Heart right ventricle (tissue), 16 donors: ENCODE measurements at regions not wholly inside any gene's neighbourhood (a gene's known extent, or its start where the extent isn't known, plus 50 kb on each side); places are given as distances from the start of the nearest gene placed in this dataset.

Experiments used
- ATAC-seq, 8 donors: fragments of 200-7000 bp; cut with Tn5 transposase; one replicate each; pipeline ENCODE4 v1.9.1; 2020; ENCODE audit warnings: mild to moderate bottlenecking in 8 of 8, moderate library complexity in 8 of 8, moderate number of reproducible peaks in 1 of 8
- DNase-seq, 2 donors: peaks; one replicate each; pipeline ENCODE4 v3.0.0-alpha.2; 2020
- H3K27ac ChIP-seq, 10 donors: fragments of 200-600 bp; sonication (generic) in 2 of 10; one replicate each; pipeline versions ENCODE4 v1.5.0 to v1.8.0; 2020 to 2022; ENCODE audit warnings: mild to moderate bottlenecking in 3 of 10
- H3K27me3 ChIP-seq, 7 donors: fragments of 200-600 bp; one replicate each; pipeline ENCODE4 v1.8.0; 2021 to 2022; ENCODE audit warnings: mild to moderate bottlenecking in 2 of 7
- H3K36me3 ChIP-seq, 9 donors: fragments of 200-600 bp; sonication (generic) in 1 of 9; one replicate each; pipeline versions ENCODE4 v1.5.0 to v1.8.0; 2020 to 2022; ENCODE audit warnings: mild to moderate bottlenecking in 2 of 9
- H3K4me1 ChIP-seq, 9 donors: fragments of 200-600 bp; sonication (generic) in 1 of 9; one replicate each; pipeline versions ENCODE4 v1.5.0 to v1.8.0; 2020 to 2022; ENCODE audit warnings: mild to moderate bottlenecking in 4 of 9
- H3K4me3 ChIP-seq, 10 donors: fragments of 200-600 bp; sonication (generic) in 2 of 10; one replicate each; pipeline versions ENCODE4 v1.5.0 to v1.8.0; 2020 to 2022; ENCODE audit warnings: mild to moderate bottlenecking in 7 of 10, moderate library complexity in 2 of 10
- H3K9me3 ChIP-seq, 11 donors: fragments of 200-600 bp in 10 of 11; sonication (generic) in 2 of 11; one replicate each; pipeline versions ENCODE4 v1.5.0 to v1.8.0; 2013 to 2022; ENCODE audit warnings: mild to moderate bottlenecking in 2 of 11, control low read depth in 1 of 11, moderate library complexity in 1 of 11
- WGBS, 2 donors: extraction: QIAGEN DNeasy Blood & Tissue Kit; methylation state at CpG; one replicate each; pipeline ENCODE4 v1.1.7; 2013; ENCODE audit warnings: inconsistent platforms in 1 of 2; 5-methylcytosine and 5-hydroxymethylcytosine counted together
- intact Hi-C, 10 donors: fragments of 100-400 bp; cut with DNase I; formaldehyde crosslinking; loops; one replicate each; pipeline versions ENCODE4 v1.11.1 to v1.14.2; 2022
- TF ChIP-seq, protein P1 (sequence below), 9 donors: fragments of 200-600 bp; sonication (generic) in 2 of 9; IDR thresholded peaks; one replicate each; pipeline versions ENCODE4 v1.5.0 to v1.8.0; 2021 to 2022; ENCODE audit warnings: antibody characterized with exemption in 9 of 9, mild to moderate bottlenecking in 5 of 9, moderate library complexity in 1 of 9
- donor health status: Arrhythmogenic right ventricular cardiomyopathy.
- donor health status: ischemic (EF 13 %, LVEDD 7.1; RV severe dilation, severe dysfunction).
- donor health status: healthy with polysubstance abuse.
- donor health status: DM: no; HTN: yes; CAD: no.
- donor health status: DM: no; HTN: no; CAD: no.
- donor health status: ischemic (EF 25% LVEDD 6.9; RV normal size, moderate dysfunction).
- donor health status: ischemic (EF 25% LVEDD 5.7; RV mildly dilated, moderate dysfunction).
- donor health status: healthy.
- donor health status: DM: yes; HTN: yes; CAD: no.
- donor health status: Ischemic cardiomyopathy.
- donor health status: ischemic (EF 35%, LVEDD 5.7; RV mildly dilated, moderate dysfunction).
- donor health status: nonischemic (EF 11% LVEDD 7.7; RV severe dilation, severe dysfunction).
- donor health status: DM: yes; HTN: yes; CAD: no.
- donor health status: PGD.
- donor health status: ischemic (EF 29% LVEDD 5.4; RV normal size, mild dysfunction).
- donor health status: nonischemic (EF 23%, LVEDD 6.1; RV moderate dilation, normal function).

DNA sequence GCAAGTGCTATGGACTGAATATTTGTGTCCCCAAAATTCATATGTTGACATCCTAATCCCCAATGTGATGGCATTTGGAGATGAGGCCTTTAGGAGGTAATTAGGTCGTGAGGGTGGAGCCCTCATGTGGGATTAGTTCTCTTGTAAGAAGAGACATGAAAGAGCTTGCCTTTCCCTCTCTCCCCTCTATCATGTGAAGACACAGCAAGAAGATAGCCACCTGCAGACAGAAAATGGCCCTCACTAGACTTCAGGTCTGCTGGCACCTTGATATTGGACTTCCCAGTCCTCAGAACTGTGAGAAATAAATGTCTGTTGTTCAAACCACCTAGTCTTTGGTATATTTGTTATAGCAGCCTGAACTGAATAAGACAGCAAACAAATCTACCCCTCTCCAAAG is 75.1 kb upstream of the TBX20 start:
- 78 to 88% methylated on average over 1 of the region's 1 CpG for WGBS, 2 donors
- Histone ChIP-seq H3K27me3 (no peaks in the 10 kb centered on the region), H3K27ac (no peak overlapping the region), H3K9me3 (peaks cover 0 to 18% (median 5%) of the 10 kb centered on the region in 11 donors), H3K36me3 (no peaks in the 10 kb centered on the region), H3K4me1 (peaks cover 0 to 26% (median 8%) of the 10 kb centered on the region in 9 donors), H3K4me3 (no peak overlapping the region)
- TF ChIP-seq, protein P1, sequence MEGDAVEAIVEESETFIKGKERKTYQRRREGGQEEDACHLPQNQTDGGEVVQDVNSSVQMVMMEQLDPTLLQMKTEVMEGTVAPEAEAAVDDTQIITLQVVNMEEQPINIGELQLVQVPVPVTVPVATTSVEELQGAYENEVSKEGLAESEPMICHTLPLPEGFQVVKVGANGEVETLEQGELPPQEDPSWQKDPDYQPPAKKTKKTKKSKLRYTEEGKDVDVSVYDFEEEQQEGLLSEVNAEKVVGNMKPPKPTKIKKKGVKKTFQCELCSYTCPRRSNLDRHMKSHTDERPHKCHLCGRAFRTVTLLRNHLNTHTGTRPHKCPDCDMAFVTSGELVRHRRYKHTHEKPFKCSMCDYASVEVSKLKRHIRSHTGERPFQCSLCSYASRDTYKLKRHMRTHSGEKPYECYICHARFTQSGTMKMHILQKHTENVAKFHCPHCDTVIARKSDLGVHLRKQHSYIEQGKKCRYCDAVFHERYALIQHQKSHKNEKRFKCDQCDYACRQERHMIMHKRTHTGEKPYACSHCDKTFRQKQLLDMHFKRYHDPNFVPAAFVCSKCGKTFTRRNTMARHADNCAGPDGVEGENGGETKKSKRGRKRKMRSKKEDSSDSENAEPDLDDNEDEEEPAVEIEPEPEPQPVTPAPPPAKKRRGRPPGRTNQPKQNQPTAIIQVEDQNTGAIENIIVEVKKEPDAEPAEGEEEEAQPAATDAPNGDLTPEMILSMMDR (IDR thresholded peaks at IDR 0.05), result no peak
- intact Hi-C loops, result no loop called here
- ATAC-seq, result no peak
- DNase-seq, result no peak

DNA sequence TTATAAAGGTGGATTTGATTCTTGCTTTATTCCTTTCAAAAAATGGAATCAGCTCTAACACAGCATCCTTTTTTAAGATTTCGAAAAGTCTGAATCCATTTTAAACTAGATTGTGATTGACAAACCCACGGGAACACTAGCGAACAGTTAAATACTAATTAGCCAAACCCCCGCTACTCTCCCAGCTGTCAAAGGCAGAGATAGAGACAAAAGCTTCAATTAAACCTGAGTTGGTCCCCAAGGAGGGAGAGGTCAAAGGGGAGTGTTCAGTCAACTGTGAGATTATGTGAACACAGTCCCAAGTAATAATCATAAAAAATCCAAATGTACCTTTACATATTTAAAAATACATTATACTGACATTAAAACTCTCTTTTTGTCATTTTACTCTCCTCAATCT is 65.7 kb upstream of the TBX20 start:
- Histone ChIP-seq H3K27me3 (no peaks in the 10 kb centered on the region), H3K27ac (no peak overlapping the region), H3K4me1 (no peaks in the 10 kb centered on the region), H3K36me3 (no peaks in the 10 kb centered on the region), H3K4me3 (no peak overlapping the region), H3K9me3 (peaks cover 0 to 8% (median 0%) of the 10 kb centered on the region in 11 donors)
- intact Hi-C loops, result loop anchor here in 1 of 10 donors (10.0 kb wide), 1 partner anchor 55 kb away; no protein-coding TSS in a partner anchor
- DNase-seq (no peak), ATAC-seq (no peak)
- 74 to 84% methylated on average over 4 of the region's 4 CpGs for WGBS, 2 donors
- TF ChIP-seq, protein P1 (IDR thresholded peaks at IDR 0.05), result no peak

GRCh38 chr7:35316549-35316948 is 62.6 kb upstream of the TBX20 start:
- intact Hi-C loops, result loop anchor here in 1 of 10 donors (10.0 kb wide), 1 partner anchor 58 kb away; no protein-coding TSS in a partner anchor
- WGBS, 2 donors, result 83 to 84% methylated on average over 1 of the region's 1 CpG
- TF ChIP-seq, protein P1 (IDR thresholded peaks at IDR 0.05), result no peak
- DNase-seq (no peak), ATAC-seq (peak in 1 of 8 donors; percentile 54)
- Histone ChIP-seq H3K36me3 (no peaks in the 10 kb centered on the region), H3K27me3 (no peaks in the 10 kb centered on the region), H3K4me1 (peaks cover 0 to 14% (median 0%) of the 10 kb centered on the region in 9 donors), H3K9me3 (no peaks in the 10 kb centered on the region), H3K4me3 (no peak overlapping the region), H3K27ac (no peak overlapping the region)

GRCh38 chr7:35315517-35315916 is 61.6 kb upstream of the TBX20 start:
- H3K27me3 ChIP-seq, result no peaks in the 10 kb centered on the region
- no peak for DNase-seq
- TF ChIP-seq, protein P1 (IDR thresholded peaks at IDR 0.05), result no peak
- no peak overlapping the region for H3K27ac ChIP-seq
- peaks cover 0 to 14% (median 0%) of the 10 kb centered on the region in 9 donors for H3K4me1 ChIP-seq
- no peaks in the 10 kb centered on the region for H3K36me3 ChIP-seq
- 95 to 96% methylated on average over 2 of the region's 2 CpGs for WGBS, 2 donors
- ATAC-seq, result no peak
- H3K9me3 ChIP-seq, result no peaks in the 10 kb centered on the region
- intact Hi-C loops, result loop anchor here in 1 of 10 donors (10.0 kb wide), 1 partner anchor 59 kb away; no protein-coding TSS in a partner anchor
- H3K4me3 ChIP-seq, result no peak overlapping the region
